Common myeloid progenitor, CD34-positive (primary cell): ENCODE measurements at regions not wholly inside any gene's neighbourhood (a gene's known extent, or its start where the extent isn't known, plus 50 kb on each side); places are given as distances from the start of the nearest gene placed in this dataset.

Experiments
- CTCF ChIA-PET: fragments of 350-600 bp; sonication (Branson Sonifier 250); formaldehyde crosslinking; loops from one replicate; lab custom pipeline; 2021; ENCODE audit warnings: antibody characterized with exemption; lab: Charles Lee
- POLR2A ChIA-PET: fragments of 350-600 bp; sonication (Branson Sonifier 250); formaldehyde crosslinking; loops from one replicate; lab custom pipeline; 2021; ENCODE audit warnings: antibody characterized with exemption; lab: Charles Lee
- DNase-seq, 3 donors: peaks; one replicate each; pipeline versions ENCODE4 v3.0.0 to v3.0.0-alpha.2; 2013
- H3K27ac ChIP-seq, 2 experiments: 1 replicate in 1 of 2; 2 replicates in 1 of 2; pipeline ENCODE4 v1.7.0; 2013; ENCODE audit warnings: inconsistent platforms in 2 of 2, low read length in 2 of 2, mild to moderate bottlenecking in 2 of 2, low read depth in 1 of 2, moderate library complexity in 1 of 2; ENCODE audit not compliant: severe bottlenecking in 2 of 2, insufficient read depth in 1 of 2, poor library complexity in 1 of 2
- H3K27me3 ChIP-seq, 5 experiments: replicated peaks in 2 of 5; 1 replicate in 3 of 5; 2 replicates in 2 of 5; pipeline versions ENCODE4 v1.6.1 to v1.7.0; 2013; ENCODE audit warnings: low read length in 4 of 5, mild to moderate bottlenecking in 2 of 5, moderate library complexity in 2 of 5, inconsistent platforms in 1 of 5; ENCODE audit not compliant: insufficient read depth in 5 of 5, control insufficient read depth in 4 of 5
- H3K36me3 ChIP-seq, 4 experiments: 1 replicate in 2 of 4; 2 replicates in 2 of 4; pipeline versions ENCODE4 v1.6.1 to v1.7.0; 2013; ENCODE audit warnings: low read length in 3 of 4, control low read depth in 1 of 4, mild to moderate bottlenecking in 1 of 4; ENCODE audit not compliant: control insufficient read depth in 4 of 4, insufficient read depth in 4 of 4
- H3K4me1 ChIP-seq, 4 experiments: 1 replicate in 3 of 4; 2 replicates in 1 of 4; pipeline versions ENCODE4 v1.6.1 to v1.7.1; 2013; ENCODE audit warnings: low read length in 3 of 4, mild to moderate bottlenecking in 3 of 4, control low read depth in 1 of 4, inconsistent platforms in 1 of 4, moderate library complexity in 1 of 4; ENCODE audit not compliant: control insufficient read depth in 4 of 4, insufficient read depth in 4 of 4; ENCODE audit errors: control extremely low read depth in 1 of 4
- H3K4me3 ChIP-seq, 7 experiments: 1 replicate in 4 of 7; 2 replicates in 3 of 7; pipeline versions ENCODE4 v1.5.1 to v1.7.0; 2013; ENCODE audit warnings: mild to moderate bottlenecking in 7 of 7, low read length in 6 of 7, moderate library complexity in 6 of 7, inconsistent platforms in 2 of 7, low read depth in 2 of 7, control low read depth in 1 of 7; ENCODE audit not compliant: insufficient read depth in 4 of 7, control insufficient read depth in 1 of 7; ENCODE audit errors: extremely low read depth in 1 of 7
- H3K9me3 ChIP-seq, 5 experiments: 1 replicate in 4 of 5; 2 replicates in 1 of 5; pipeline versions ENCODE4 v1.6.1 to v1.7.1; 2013; ENCODE audit warnings: low read length in 4 of 5, mild to moderate bottlenecking in 2 of 5, inconsistent platforms in 1 of 5, low read depth in 1 of 5, moderate library complexity in 1 of 5; ENCODE audit not compliant: control insufficient read depth in 4 of 5, insufficient read depth in 2 of 5; ENCODE audit errors: control extremely low read depth in 1 of 5
- WGBS: methylation state at CpG from one replicate; pipeline ENCODE4 v1.1.5; 2013; ENCODE audit not compliant: insufficient coverage; 5-methylcytosine and 5-hydroxymethylcytosine counted together

GRCh38 chr2:66824926-66825325 lies 390.0 kb downstream of the MEIS1 start:
- H3K4me3 ChIP-seq = no peak overlapping the region
- ChIA-PET POLR2A (no interaction called here), CTCF (no interaction called here)
- 100% methylated on average over 2 of the region's 3 CpGs for WGBS
- no peak overlapping the region for H3K27ac ChIP-seq
- no peaks in the 10 kb centered on the region for H3K36me3 ChIP-seq
- H3K9me3 ChIP-seq = no peaks in the 10 kb centered on the region
- H3K4me1 ChIP-seq = no peaks in the 10 kb centered on the region
- no peak for DNase-seq
- no peaks in the 10 kb centered on the region for H3K27me3 ChIP-seq

- Histone ChIP-seq H3K9me3 (no peaks in the 10 kb centered on the region), H3K36me3 (no peaks in the 10 kb centered on the region), H3K4me1 (no peaks in the 10 kb centered on the region), H3K27me3 (no peaks in the 10 kb centered on the region), H3K27ac (no peak overlapping the region), H3K4me3 (no peak overlapping the region)
- POLR2A ChIA-PET = no interaction called here
- CTCF ChIA-PET = no interaction called here
- no peak for DNase-seq
- WGBS = 100% methylated on average over 4 of the region's 4 CpGs
These were observed 392.9 kb downstream of the MEIS1 start for GRCh38 chr2:66827851-66828250.

- Histone ChIP-seq H3K4me1 (no peaks in the 10 kb centered on the region), H3K9me3 (no peaks in the 10 kb centered on the region), H3K27me3 (no peaks in the 10 kb centered on the region), H3K27ac (no peak overlapping the region), H3K4me3 (no peak overlapping the region), H3K36me3 (no peaks in the 10 kb centered on the region)
- ChIA-PET POLR2A (no interaction called here), CTCF (no interaction called here)
- WGBS = 79% methylated on average over 3 of the region's 3 CpGs
- no peak for DNase-seq
These were observed 394.0 kb downstream of the MEIS1 start for GRCh38 chr2:66828876-66829275.

- Histone ChIP-seq H3K36me3 (no peaks in the 10 kb centered on the region), H3K4me3 (no peak overlapping the region), H3K27ac (no peak overlapping the region), H3K27me3 (no peaks in the 10 kb centered on the region), H3K9me3 (no peaks in the 10 kb centered on the region), H3K4me1 (no peaks in the 10 kb centered on the region)
- 93% methylated on average over 3 of the region's 3 CpGs for WGBS
- CTCF ChIA-PET = no interaction called here
- POLR2A ChIA-PET = no interaction called here
- no peak for DNase-seq
These were observed 396.0 kb downstream of the MEIS1 start for GRCh38 chr2:66830881-66831280.

GRCh38 chr2:66832646-66833435 lies 397.9 kb downstream of the MEIS1 start:
- 100% methylated on average over 4 of the region's 4 CpGs for WGBS
- ChIA-PET CTCF (interaction anchor here (0.9 to 1.4 kb wide), 2 partner anchors 9 to 11 kb away, joined by 3 to 4 read pairs; no protein-coding TSS in a partner anchor), POLR2A (no interaction called here)
- H3K4me3 ChIP-seq = no peak overlapping the region
- H3K36me3 ChIP-seq = no peaks in the 10 kb centered on the region
- no peak overlapping the region for H3K27ac ChIP-seq
- no peaks in the 10 kb centered on the region for H3K9me3 ChIP-seq
- no peaks in the 10 kb centered on the region for H3K4me1 ChIP-seq
- DNase-seq = no peak
- no peaks in the 10 kb centered on the region for H3K27me3 ChIP-seq

GRCh38 chr2:66834859-66835258 lies 399.9 kb downstream of the MEIS1 start:
- POLR2A ChIA-PET = no interaction called here

GRCh38 chr2:66836851-66837250 lies 401.9 kb downstream of the MEIS1 start:
- no peaks in the 10 kb centered on the region for H3K9me3 ChIP-seq
- DNase-seq = no peak
- ChIA-PET POLR2A (no interaction called here), CTCF (no interaction called here)
- no peaks in the 10 kb centered on the region for H3K27me3 ChIP-seq
- H3K4me1 ChIP-seq = no peaks in the 10 kb centered on the region
- 100% methylated on average over 1 of the region's 1 CpG for WGBS
- no peaks in the 10 kb centered on the region for H3K36me3 ChIP-seq
- no peak overlapping the region for H3K4me3 ChIP-seq
- H3K27ac ChIP-seq = no peak overlapping the region

More at GRCh38 chr2:66834859-66835258, 399.9 kb downstream of the MEIS1 start:
- WGBS = no CpG with 5 or more reads among the region's 4 CpGs
- Histone ChIP-seq H3K27ac (no peak overlapping the region), H3K27me3 (no peaks in the 10 kb centered on the region), H3K4me1 (no peaks in the 10 kb centered on the region), H3K36me3 (no peaks in the 10 kb centered on the region), H3K9me3 (no peaks in the 10 kb centered on the region), H3K4me3 (no peak overlapping the region)
- no peak for DNase-seq
- CTCF ChIA-PET = no interaction called here
